ENCODE measurements at regions not wholly inside any gene's neighbourhood (a gene's known extent, or its start where the extent isn't known, plus 50 kb on each side); places are given as distances from the start of the nearest gene placed in this dataset.

DNA sequence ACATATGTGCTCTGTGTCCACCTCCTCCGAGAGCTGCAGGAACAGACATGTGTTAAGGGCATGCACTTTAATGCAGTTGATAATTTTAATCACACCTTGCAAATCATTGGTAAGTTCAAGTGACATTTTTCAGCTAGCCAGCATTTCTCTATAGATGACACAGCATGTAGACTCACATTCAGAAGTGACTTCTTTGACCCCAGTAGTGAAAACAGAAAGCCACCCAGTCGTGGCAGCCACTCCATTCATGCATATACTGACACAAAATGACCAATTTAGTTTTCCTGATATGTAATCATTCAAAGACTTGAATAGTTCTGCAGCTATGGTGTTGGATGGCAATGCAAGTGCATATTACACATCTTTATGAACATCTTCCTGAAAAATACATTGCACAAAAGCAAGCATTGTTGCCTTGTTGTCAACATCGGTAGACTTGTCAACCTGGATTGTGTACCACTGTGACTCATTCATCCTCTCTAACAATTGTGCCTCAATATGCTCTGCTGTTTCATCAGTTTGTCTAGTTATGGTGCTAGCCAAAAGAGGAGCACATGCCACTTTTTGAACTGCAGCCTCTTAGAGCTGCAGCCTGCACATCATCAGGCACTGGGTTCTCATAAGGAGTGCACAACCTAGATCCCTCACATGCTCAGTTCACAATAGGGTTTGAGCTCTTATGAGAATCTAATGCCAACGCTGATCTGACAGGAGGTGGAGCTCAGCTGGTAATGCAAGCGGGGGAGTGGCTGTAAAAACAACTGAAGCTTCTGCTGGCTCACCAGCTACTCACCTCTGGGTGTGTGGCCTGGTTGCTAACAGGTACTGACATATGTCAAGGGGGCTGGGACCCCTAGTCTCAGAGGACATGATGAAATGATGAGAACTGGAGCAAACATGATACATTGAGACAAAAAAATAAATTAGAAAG lies 622.0 kb downstream of the PYDC2 start:
- DNase-seq (ENCODE audit: low spot score) (peak; percentile 13), FAIRE-seq (no peak)
